IPS-15b (cell line): ENCODE measurements at regions not wholly inside any gene's neighbourhood (a gene's known extent, or its start where the extent isn't known, plus 50 kb on each side); places are given as distances from the start of the nearest gene placed in this dataset.

Source experiments
- H3K27me3 ChIP-seq: one replicate; pipeline ENCODE4 v1.6.1; 2013; ENCODE audit warnings: low read length; ENCODE audit not compliant: control insufficient read depth, insufficient read depth
- H3K36me3 ChIP-seq: one replicate; pipeline ENCODE4 v1.6.1; 2013; ENCODE audit warnings: low read length; ENCODE audit not compliant: control insufficient read depth, insufficient read depth
- H3K4me1 ChIP-seq: one replicate; pipeline ENCODE4 v1.6.1; 2013; ENCODE audit warnings: mild to moderate bottlenecking, low read length; ENCODE audit not compliant: control insufficient read depth, insufficient read depth
- H3K4me3 ChIP-seq: one replicate; pipeline ENCODE4 v1.5.1; 2013; ENCODE audit warnings: low read depth, low read length
- H3K9ac ChIP-seq: one replicate; pipeline ENCODE4 v1.6.1; 2013; ENCODE audit warnings: low read depth, mild to moderate bottlenecking, low read length
- H3K9me3 ChIP-seq: one replicate; pipeline ENCODE4 v1.6.1; 2013; ENCODE audit warnings: mild to moderate bottlenecking, low read length; ENCODE audit not compliant: control insufficient read depth, insufficient read depth

GRCh38 chr18:47586418-47587070, 335.1 kb upstream of the SKOR2 start:
- H3K4me1 ChIP-seq: no peaks in the 10 kb centered on the region
- no peaks in the 10 kb centered on the region for H3K36me3 ChIP-seq
- no peak overlapping the region for H3K4me3 ChIP-seq
- no peaks in the 10 kb centered on the region for H3K9me3 ChIP-seq
- no peaks in the 10 kb centered on the region for H3K27me3 ChIP-seq
- no peak overlapping the region for H3K9ac ChIP-seq

GRCh38 chr18:47585914-47586313, 334.5 kb upstream of the SKOR2 start:
- no peaks in the 10 kb centered on the region for H3K9me3 ChIP-seq
- H3K9ac ChIP-seq: no peak overlapping the region
- no peaks in the 10 kb centered on the region for H3K36me3 ChIP-seq
- H3K4me3 ChIP-seq: no peak overlapping the region
- no peaks in the 10 kb centered on the region for H3K4me1 ChIP-seq
- H3K27me3 ChIP-seq: no peaks in the 10 kb centered on the region

- H3K36me3 ChIP-seq: no peaks in the 10 kb centered on the region
- no peaks in the 10 kb centered on the region for H3K4me1 ChIP-seq
- no peak overlapping the region for H3K4me3 ChIP-seq
- no peaks in the 10 kb centered on the region for H3K9me3 ChIP-seq
- H3K27me3 ChIP-seq: no peaks in the 10 kb centered on the region
- H3K9ac ChIP-seq: no peak overlapping the region
Measured at GRCh38 chr18:47585136-47585535, 333.7 kb upstream of the SKOR2 start.

GRCh38 chr18:47582093-47582492, 330.6 kb upstream of the SKOR2 start:
- Histone ChIP-seq H3K36me3 (no peaks in the 10 kb centered on the region), H3K27me3 (no peaks in the 10 kb centered on the region), H3K9ac (no peak overlapping the region), H3K9me3 (no peaks in the 10 kb centered on the region), H3K4me3 (no peak overlapping the region), H3K4me1 (peaks cover 9% of the 10 kb centered on the region)

- H3K9ac ChIP-seq: no peak overlapping the region
Measured at GRCh38 chr18:47577520-47577919, 326.1 kb upstream of the SKOR2 start.

GRCh38 chr18:47574966-47575365, 323.5 kb upstream of the SKOR2 start:
- no peaks in the 10 kb centered on the region for H3K27me3 ChIP-seq

More at GRCh38 chr18:47577520-47577919, 326.1 kb upstream of the SKOR2 start:
- Histone ChIP-seq H3K4me1 (peaks cover 11% of the 10 kb centered on the region), H3K27me3 (no peaks in the 10 kb centered on the region), H3K36me3 (no peaks in the 10 kb centered on the region), H3K9me3 (no peaks in the 10 kb centered on the region), H3K4me3 (no peak overlapping the region)

GRCh38 chr18:47571957-47572356, 320.5 kb upstream of the SKOR2 start:
- no peaks in the 10 kb centered on the region for H3K27me3 ChIP-seq
- no peaks in the 10 kb centered on the region for H3K36me3 ChIP-seq
- peaks cover under 1% of the 10 kb centered on the region for H3K4me1 ChIP-seq
- no peak overlapping the region for H3K9ac ChIP-seq
- H3K9me3 ChIP-seq: no peaks in the 10 kb centered on the region
- H3K4me3 ChIP-seq: no peak overlapping the region

More at GRCh38 chr18:47574966-47575365, 323.5 kb upstream of the SKOR2 start:
- Histone ChIP-seq H3K9ac (no peak overlapping the region), H3K36me3 (no peaks in the 10 kb centered on the region), H3K9me3 (no peaks in the 10 kb centered on the region), H3K4me3 (no peak overlapping the region), H3K4me1 (peaks cover 11% of the 10 kb centered on the region)

- no peak overlapping the region for H3K4me3 ChIP-seq
- peaks cover 4% of the 10 kb centered on the region for H3K4me1 ChIP-seq
- peaks cover 5% of the 10 kb centered on the region for H3K9me3 ChIP-seq
- no peaks in the 10 kb centered on the region for H3K36me3 ChIP-seq
- no peak overlapping the region for H3K9ac ChIP-seq
- no peaks in the 10 kb centered on the region for H3K27me3 ChIP-seq
Measured at GRCh38 chr18:47566809-47567208, 315.3 kb upstream of the SKOR2 start.

- no peaks in the 10 kb centered on the region for H3K36me3 ChIP-seq
- H3K9me3 ChIP-seq: peaks cover 5% of the 10 kb centered on the region
- H3K4me1 ChIP-seq: peaks cover 28% of the 10 kb centered on the region
- peak overlapping the region; percentile 11 for H3K4me3 ChIP-seq
- no peak overlapping the region for H3K9ac ChIP-seq
- no peaks in the 10 kb centered on the region for H3K27me3 ChIP-seq
Measured at GRCh38 chr18:47560723-47561715, 309.6 kb upstream of the SKOR2 start.

GRCh38 chr18:47558110-47558750, 306.8 kb upstream of the SKOR2 start:
- Histone ChIP-seq H3K36me3 (no peaks in the 10 kb centered on the region), H3K4me3 (no peak overlapping the region), H3K9me3 (peaks cover 5% of the 10 kb centered on the region), H3K9ac (no peak overlapping the region), H3K4me1 (peaks cover 28% of the 10 kb centered on the region), H3K27me3 (no peaks in the 10 kb centered on the region)

GRCh38 chr18:47557160-47557559, 305.7 kb upstream of the SKOR2 start:
- H3K4me1 ChIP-seq: peaks cover 27% of the 10 kb centered on the region
- no peaks in the 10 kb centered on the region for H3K27me3 ChIP-seq
- no peak overlapping the region for H3K9ac ChIP-seq
- no peaks in the 10 kb centered on the region for H3K9me3 ChIP-seq
- H3K4me3 ChIP-seq: no peak overlapping the region
- H3K36me3 ChIP-seq: no peaks in the 10 kb centered on the region
